Colonic mucosa (tissue), 4 donors: ENCODE measurements at regions not wholly inside any gene's neighbourhood (a gene's known extent, or its start where the extent isn't known, plus 50 kb on each side); places are given as distances from the start of the nearest gene placed in this dataset.

Source experiments
- DNase-seq: peaks from one replicate; pipeline ENCODE4 v3.0.0-alpha.2; 2020
- H3K27ac ChIP-seq: fragments of 200-600 bp; one replicate; pipeline ENCODE4 v1.8.0; 2021
- H3K27me3 ChIP-seq: fragments of 200-600 bp; one replicate; pipeline ENCODE4 v1.8.0; 2021
- H3K36me3 ChIP-seq: fragments of 200-600 bp; one replicate; pipeline ENCODE4 v1.8.0; 2021
- H3K4me1 ChIP-seq: fragments of 200-600 bp; one replicate; pipeline ENCODE4 v1.8.0; 2021; ENCODE audit warnings: mild to moderate bottlenecking
- H3K4me3 ChIP-seq: fragments of 200-600 bp; one replicate; pipeline ENCODE4 v1.8.0; 2021
- H3K9ac ChIP-seq, 2 donors: one replicate each; pipeline ENCODE4 v1.7.0; 2013; ENCODE audit warnings: control low read depth in 2 of 2, low read depth in 2 of 2, low read length in 2 of 2
- H3K9me3 ChIP-seq: fragments of 200-600 bp; one replicate; pipeline ENCODE4 v1.8.0; 2021
- intact Hi-C: fragments of 100-400 bp; cut with DNase I; formaldehyde crosslinking; loops from one replicate; pipeline ENCODE4 v1.14.1; 2022
- TF ChIP-seq, protein P1 (sequence below): fragments of 200-600 bp; IDR thresholded peaks from one replicate; pipeline ENCODE4 v1.8.0; 2022; ENCODE audit warnings: antibody characterized with exemption, mild to moderate bottlenecking
- donor health status: healthy.
- donor health status: DM: no; HTN: no; CAD: no.
- donor health status: DM: no; HTN: no; CAD: no.

DNA sequence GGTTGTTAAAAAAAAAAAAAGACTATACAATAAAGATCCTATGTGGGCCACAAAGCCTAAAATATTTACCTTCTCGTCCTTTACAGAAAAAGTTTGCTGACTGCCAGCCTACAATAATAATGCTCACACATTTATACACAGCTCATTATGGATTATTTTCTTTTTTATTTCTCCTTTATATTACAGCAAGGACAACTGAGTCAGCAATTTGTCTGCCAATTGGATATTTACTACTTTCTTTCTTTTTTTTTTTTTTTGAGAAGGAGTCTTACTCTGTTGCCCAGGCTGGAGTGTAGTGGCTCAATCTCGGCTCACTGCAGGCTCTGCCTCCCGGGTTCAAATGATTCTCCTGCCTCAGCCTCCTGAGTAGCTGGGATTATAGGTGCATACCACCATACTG is 142.2 kb downstream of the EBLN2 start:
- no peaks in the 10 kb centered on the region for H3K36me3 ChIP-seq
- no peaks in the 10 kb centered on the region for H3K27me3 ChIP-seq
- TF ChIP-seq, protein P1, sequence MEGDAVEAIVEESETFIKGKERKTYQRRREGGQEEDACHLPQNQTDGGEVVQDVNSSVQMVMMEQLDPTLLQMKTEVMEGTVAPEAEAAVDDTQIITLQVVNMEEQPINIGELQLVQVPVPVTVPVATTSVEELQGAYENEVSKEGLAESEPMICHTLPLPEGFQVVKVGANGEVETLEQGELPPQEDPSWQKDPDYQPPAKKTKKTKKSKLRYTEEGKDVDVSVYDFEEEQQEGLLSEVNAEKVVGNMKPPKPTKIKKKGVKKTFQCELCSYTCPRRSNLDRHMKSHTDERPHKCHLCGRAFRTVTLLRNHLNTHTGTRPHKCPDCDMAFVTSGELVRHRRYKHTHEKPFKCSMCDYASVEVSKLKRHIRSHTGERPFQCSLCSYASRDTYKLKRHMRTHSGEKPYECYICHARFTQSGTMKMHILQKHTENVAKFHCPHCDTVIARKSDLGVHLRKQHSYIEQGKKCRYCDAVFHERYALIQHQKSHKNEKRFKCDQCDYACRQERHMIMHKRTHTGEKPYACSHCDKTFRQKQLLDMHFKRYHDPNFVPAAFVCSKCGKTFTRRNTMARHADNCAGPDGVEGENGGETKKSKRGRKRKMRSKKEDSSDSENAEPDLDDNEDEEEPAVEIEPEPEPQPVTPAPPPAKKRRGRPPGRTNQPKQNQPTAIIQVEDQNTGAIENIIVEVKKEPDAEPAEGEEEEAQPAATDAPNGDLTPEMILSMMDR, result no peak
- DNase-seq, result no peak
- no peak overlapping the region for H3K4me3 ChIP-seq
- intact Hi-C loops, result no loop called here
- H3K9ac ChIP-seq, result no peak overlapping the region
- H3K9me3 ChIP-seq, result no peaks in the 10 kb centered on the region
- H3K4me1 ChIP-seq, result no peaks in the 10 kb centered on the region
- no peak overlapping the region for H3K27ac ChIP-seq

DNA sequence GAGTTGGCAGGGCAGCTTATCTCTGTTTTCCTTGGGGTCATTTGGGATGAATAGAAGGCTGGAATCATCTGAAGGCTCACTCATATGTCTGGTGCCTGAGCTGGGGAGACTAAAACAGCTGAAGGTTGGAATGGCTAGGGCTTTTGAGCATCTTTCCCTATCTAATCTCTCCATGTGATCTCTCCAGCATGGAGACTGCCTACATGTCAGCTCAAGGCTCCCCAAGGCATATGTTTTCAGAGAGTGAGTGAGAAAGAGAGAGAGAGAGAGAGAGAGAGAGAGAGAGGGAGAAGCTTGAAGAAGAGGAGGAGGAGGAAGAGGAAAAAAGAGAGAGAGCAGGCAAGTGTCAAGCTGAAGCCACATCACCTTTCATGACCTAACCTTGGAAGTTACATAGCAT is 143.4 kb downstream of the EBLN2 start:
- no peak for DNase-seq
- no peak overlapping the region for H3K27ac ChIP-seq
- intact Hi-C loops, result no loop called here

DNA sequence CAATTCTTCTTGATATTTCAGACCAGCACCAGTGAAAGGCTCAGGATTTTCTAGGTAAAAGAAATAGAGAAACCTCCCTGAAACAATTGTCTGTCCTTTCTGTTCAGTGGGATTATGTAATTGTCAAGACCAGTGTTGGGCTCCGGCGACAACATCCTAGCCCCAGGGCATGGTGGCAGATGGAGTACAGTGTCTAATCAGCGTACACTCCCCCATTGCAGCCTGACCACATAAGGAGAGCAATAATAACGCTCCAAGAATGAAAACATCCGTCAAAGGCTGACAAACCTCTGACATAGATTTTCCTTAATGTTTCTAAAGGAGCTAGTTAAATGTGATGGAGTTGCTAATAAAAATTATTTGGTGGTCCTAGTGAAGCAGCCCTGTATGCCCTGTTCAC is 144.6 kb downstream of the EBLN2 start:
- intact Hi-C loops, result no loop called here
- no peaks in the 10 kb centered on the region for H3K27me3 ChIP-seq
- no peak for DNase-seq
- TF ChIP-seq, protein P1, result no peak
- no peak overlapping the region for H3K4me3 ChIP-seq
- no peaks in the 10 kb centered on the region for H3K36me3 ChIP-seq
- H3K9ac ChIP-seq, result no peak overlapping the region
- H3K27ac ChIP-seq, result no peak overlapping the region
- H3K4me1 ChIP-seq, result no peaks in the 10 kb centered on the region
- H3K9me3 ChIP-seq, result no peaks in the 10 kb centered on the region

More for the DNA sequence above, 143.4 kb downstream of the EBLN2 start:
- Histone ChIP-seq H3K9ac (no peak overlapping the region), H3K4me1 (no peaks in the 10 kb centered on the region), H3K4me3 (no peak overlapping the region), H3K36me3 (no peaks in the 10 kb centered on the region), H3K9me3 (no peaks in the 10 kb centered on the region), H3K27me3 (no peaks in the 10 kb centered on the region)
- TF ChIP-seq, protein P1, result no peak

DNA sequence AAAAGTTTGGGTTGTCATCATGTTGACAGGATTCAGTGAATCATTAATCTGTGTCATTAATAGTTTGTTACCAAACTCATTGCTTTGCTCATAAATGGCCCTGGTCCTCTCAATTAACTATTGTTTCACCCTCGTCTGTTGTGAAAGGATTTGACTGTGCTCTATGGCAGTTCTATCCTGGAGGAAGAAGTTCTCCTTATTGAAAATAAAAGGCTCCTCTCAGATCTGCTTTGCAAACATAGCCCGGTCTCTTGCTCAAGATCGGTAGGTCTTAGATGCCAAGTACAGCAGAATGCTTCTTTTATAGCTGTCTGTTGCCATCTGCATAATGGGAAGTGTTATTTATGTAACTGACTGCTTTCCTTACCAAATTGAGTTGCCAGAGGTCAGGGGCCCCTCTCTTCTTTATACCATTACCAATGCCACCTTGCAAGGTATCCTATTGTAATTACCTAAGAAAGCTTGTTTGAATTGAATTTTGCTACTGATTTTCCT is 146.5 kb downstream of the EBLN2 start:
- Histone ChIP-seq H3K4me3 (no peak overlapping the region), H3K27me3 (no peaks in the 10 kb centered on the region), H3K4me1 (no peaks in the 10 kb centered on the region), H3K9ac (no peak overlapping the region), H3K36me3 (no peaks in the 10 kb centered on the region), H3K27ac (no peak overlapping the region), H3K9me3 (no peaks in the 10 kb centered on the region)
- DNase-seq, result no peak
- TF ChIP-seq, protein P1, result no peak
- intact Hi-C loops, result no loop called here

DNA sequence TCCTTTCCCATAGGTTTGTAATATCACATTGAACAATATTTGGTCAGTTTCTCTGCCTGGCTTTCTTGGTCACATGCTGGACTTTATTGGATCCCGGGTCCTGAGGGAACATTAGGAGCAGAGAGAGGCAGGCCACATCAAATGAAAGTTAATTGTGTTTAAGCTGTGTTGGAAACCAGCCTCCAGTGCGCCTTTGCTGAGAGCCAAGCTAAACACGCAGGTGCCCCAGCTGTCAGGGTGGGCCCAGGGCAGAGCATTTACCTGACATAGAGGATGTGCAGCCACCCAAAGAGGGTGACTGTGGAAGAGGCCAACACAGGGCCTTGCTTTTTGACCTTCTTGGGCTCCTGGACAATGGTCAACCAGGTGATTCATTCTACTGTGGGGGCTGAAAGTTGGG is 149.3 kb downstream of the EBLN2 start:
- no peak for DNase-seq
- no peaks in the 10 kb centered on the region for H3K36me3 ChIP-seq
- no peak overlapping the region for H3K27ac ChIP-seq
- no peak overlapping the region for H3K9ac ChIP-seq
- H3K4me3 ChIP-seq, result no peak overlapping the region
- TF ChIP-seq, protein P1, result no peak
- H3K9me3 ChIP-seq, result no peaks in the 10 kb centered on the region
- no peaks in the 10 kb centered on the region for H3K27me3 ChIP-seq
- no peaks in the 10 kb centered on the region for H3K4me1 ChIP-seq
- intact Hi-C loops, result no loop called here

DNA sequence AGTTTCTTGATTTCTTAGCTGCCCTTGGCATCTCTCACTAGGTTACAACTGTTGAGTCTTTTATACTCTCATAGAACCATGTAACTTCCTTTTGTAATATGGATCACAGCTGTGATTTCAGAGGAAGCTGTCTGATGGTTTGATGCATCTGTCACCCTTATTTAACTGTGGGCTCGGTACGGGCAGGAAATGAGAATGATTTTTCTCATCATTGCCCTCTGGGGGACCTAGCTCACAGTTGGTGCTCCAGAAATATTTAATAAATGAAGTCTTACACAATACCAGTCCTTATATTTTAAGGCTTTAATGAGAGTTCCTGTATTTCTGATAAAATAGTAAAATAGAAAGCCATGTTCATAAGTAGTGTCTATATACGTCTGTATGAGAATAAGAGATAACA is 151.2 kb downstream of the EBLN2 start:
- no peaks in the 10 kb centered on the region for H3K9me3 ChIP-seq
- H3K4me1 ChIP-seq, result no peaks in the 10 kb centered on the region
- H3K9ac ChIP-seq, result no peak overlapping the region
- no peak for DNase-seq
- no peaks in the 10 kb centered on the region for H3K27me3 ChIP-seq
- H3K4me3 ChIP-seq, result no peak overlapping the region
- no peaks in the 10 kb centered on the region for H3K36me3 ChIP-seq
- TF ChIP-seq, protein P1, result no peak
- no peak overlapping the region for H3K27ac ChIP-seq
- intact Hi-C loops, result no loop called here
